GM21576 (cell line): ENCODE measurements at regions not wholly inside any gene's neighbourhood (a gene's known extent, or its start where the extent isn't known, plus 50 kb on each side); places are given as distances from the start of the nearest gene placed in this dataset.

ENCODE experiments used
- ATAC-seq: cut with Tn5 transposase; IDR thresholded peaks from one replicate; pipeline ENCODE4 v1.9.1; 2021; ENCODE audit warnings: mild to moderate bottlenecking, moderate library complexity; ENCODE audit not compliant: unreplicated experiment

DNA sequence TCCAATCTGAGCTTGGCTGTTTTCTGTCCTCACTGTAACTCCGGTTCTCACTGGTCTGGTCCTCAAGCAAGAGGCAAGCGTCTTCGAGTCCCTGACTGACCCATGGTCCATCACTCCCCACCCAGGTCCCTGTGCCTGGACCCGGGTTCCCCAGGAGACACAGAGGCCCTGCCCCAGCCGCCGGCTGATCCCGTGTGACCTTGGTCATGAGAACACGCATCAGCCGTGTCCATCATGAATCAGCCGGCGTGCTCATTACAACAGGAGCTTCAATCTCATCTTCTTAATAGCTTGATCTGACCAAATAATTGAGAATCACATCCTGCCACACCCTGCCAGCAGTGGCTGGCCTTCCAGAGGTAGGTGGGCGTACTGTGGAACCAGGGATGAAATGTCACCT, 545.1 kb downstream of the BRD1 start:
- ATAC-seq = no peak

DNA sequence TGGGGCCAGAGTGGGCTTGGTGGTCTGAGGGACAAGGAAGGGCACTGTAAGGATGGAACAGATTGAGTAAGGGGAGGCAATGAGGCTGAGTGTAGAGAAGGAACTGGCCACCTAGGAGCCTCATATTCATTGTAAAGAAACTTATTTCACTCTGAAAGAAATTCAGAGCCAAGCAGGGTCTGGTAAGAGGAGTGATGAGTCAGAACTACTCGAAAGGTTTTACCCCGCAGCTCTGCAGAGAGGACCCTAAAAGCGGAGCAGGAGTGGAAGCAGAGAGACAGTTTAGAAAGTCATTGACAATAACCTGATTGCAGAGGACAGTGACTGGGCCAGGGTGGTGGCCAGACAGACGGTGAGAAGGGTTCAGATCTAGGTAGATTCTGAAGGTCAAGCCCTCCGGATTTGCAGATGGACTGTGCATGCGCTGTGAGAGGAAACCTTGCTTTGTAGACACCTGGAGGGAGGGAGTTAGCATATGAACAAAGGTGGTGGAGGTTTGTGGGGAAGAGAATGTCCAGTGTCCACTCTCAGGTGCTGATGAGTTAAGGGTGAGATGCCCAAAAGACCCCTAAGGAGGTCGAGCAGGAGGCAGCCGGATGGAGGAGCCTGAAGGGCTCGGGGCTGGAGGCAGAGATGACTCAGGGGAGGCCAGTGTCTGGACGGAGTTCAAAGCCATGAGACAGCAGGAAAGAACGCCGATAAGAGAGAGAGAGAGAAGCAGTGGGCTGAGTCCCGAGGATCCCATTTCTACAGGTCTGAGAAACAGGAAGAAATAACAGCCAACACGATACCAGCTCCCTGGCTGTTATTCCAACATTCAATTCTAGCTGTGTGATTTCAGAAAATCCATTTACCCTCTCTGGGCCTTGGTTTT, 546.0 kb downstream of the BRD1 start:
- no peak for ATAC-seq

DNA sequence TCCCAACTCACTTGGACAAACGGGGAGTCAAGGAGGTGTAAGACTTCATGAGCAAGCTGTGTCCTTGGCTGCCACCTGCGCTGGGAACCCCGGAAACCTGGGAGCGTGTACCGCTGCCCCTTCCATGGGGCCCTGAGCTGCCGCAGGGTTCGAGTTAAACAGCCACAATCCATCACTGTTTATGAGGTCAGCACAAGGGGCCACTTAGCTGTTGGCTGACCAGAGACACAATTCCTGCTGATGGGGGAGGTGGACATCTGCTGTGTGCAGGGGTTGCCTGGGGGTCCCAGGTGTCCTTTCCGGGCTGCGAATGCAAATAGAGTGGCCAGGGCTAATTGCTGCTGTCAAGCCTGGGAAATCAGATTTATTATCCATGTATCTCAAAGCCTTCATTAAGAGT, 549.3 kb downstream of the BRD1 start:
- no peak for ATAC-seq

DNA sequence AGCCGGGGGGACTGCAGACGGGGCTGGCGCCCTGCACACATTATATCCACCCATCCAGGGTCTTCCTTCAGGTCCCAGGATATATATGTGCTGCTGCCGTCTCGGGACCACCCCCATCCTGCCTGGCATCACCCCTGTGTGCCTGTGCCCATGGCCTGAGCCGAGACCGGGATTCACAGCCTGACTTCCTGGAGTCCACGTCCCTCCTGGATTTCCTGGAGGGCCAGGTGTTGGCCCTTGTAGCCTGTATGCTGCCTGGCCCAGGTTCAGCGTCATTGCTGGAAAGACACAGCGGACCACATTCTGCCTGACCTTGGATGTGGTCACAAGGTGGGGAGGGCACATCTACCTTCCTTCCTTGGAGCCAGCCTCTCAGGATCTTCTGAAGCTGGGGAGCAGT, 551.1 kb downstream of the BRD1 start:
- ATAC-seq = no peak

DNA sequence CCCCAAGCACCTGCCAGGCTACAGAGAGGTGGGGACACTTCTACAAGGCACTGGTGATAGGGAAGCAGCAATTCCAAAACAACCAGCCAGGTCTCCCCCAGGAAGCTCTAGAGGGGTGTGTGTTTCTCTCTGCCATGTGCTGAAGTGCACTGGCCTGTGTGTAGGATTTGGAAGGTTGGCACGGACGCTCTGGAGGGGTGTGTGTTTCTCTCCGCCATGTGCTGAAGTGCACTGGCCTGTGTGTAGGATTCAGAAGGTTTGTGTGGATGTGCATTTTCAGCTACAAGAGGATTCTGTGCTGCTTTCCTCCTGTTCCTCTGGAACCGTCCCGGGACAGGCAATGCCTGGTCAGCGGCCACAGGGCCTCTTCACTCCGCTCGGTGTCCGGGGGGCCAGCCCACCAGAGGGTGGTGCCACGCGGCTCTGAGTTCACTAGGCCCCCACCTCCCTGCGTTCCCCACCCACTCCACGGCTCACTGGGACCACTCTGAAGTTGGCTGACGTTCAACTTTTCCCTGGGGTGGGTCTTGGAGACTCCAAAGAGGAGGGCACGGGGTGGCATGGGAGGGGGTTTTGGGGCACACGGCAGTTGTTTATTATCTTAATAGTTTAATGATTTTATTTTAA, 552.8 kb downstream of the BRD1 start:
- no peak for ATAC-seq

DNA sequence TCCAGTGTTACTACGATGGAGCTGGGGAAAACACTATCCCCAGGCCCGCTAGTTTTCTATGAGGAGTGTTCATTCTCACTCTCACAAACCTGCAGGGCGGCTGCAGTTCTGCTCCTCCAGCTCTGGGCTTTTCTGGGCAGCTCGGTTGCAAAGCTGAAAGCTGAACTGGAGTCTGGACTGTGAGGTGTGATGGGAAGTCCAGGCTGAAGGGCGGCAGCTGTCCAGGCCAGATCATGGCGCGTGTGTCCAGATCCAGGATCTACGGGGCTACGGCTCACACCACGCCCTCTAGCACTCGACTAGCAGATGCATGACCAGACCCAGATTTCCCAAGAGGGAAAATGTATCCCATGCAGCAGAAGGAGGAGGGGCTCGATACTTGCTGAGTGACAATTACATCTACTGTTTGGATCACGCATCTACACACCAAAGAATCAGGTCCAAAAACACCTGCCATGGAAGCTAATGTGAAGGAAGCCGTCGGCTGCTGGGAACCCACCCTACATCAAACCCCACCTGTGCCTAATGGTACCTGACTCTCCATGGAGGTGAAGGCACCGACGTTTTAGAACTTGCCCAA, 555.0 kb downstream of the BRD1 start:
- ATAC-seq = no peak

DNA sequence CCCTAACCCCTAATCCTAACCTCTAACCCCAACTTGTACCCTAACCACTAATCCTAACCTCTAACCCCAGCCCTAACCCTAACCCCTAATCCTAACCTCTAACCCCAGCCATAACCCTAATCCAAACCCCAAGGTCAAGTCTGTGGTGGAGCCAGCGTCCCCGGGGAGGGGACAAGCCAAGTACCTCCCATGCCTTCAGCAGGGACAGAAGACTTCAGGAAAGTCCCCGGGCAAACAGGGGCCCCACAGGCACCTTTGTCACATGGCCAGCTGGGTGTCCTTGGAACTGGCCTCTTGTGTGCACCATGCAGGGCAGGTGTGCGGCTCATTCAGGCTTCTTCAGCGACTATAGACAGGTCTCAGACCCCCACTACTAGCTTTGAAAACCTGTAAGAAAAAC, 555.8 kb downstream of the BRD1 start:
- ATAC-seq = no peak

DNA sequence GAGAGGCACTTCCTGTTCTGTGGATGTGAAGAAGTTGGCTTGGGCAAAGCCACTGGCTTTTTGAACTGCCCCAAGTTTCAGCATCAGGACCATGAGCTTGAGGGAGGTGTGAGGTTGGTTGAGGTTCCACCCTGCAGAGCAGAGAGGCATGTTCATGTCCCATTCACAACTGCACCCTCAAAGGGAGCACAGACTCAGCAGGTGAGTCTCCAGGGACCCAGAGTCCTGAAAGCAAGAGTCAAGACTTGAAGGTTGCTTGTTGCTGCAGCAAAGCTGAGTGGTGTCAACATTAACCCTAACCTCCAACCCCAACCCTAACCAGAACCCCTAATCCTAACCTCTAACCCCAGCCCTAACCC, 556.3 kb downstream of the BRD1 start:
- ATAC-seq = no peak

DNA sequence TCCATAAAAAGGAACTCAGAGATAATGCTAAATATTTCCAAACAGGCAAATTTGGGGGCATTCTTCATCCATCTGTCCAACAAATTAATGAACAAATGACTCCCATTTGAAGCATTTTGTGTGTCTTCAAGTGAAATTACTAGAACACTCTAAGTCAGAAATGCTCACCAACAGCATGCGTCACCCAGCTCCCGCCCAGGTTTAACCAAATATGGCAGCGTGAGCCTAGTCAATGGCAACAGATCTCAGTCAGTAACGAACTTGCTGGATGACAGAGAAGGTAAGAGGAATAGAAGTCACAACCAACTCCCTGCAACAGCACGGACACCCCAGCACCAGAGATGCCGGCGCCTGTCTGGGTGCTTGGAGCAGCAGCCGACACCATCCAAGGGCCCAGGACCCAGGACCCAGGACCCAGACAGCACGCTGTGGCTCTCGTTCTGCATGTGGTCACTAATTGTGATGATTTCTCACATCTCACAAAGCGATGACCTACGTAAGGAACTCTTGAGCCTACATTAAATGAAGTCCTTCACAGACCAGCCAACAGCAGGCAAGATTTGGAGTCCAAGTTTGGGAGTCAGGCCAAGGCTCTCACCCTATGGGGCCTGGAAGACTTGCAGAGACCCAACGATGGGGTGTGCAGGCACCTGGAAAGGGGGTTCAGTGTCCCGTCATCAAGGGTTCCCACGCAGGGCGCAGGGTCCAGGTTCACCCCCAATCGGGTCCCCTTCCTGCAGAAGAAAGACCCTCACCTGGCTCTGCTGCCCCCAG, 556.9 kb downstream of the BRD1 start:
- no peak for ATAC-seq

DNA sequence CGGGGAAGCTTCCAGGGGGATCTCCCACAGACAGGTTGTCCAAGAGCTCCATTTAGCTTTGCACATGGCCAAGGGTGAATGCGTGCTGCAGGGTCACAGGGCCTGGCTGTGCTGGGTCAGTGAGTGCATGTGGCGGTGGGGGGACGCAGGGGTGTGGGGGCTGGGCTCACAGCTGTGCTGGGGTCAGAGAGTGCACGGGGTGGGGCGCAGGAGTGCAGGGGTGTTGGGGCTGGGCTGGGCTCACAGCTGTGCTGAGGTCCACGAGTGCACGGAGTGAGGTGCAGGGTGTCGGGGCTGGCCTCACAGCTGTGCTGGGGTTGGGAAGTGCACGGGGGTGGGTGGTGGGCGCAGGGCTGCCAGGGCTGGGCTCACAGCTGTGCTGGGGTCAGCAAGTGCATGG, 557.7 kb downstream of the BRD1 start:
- ATAC-seq = no peak

DNA sequence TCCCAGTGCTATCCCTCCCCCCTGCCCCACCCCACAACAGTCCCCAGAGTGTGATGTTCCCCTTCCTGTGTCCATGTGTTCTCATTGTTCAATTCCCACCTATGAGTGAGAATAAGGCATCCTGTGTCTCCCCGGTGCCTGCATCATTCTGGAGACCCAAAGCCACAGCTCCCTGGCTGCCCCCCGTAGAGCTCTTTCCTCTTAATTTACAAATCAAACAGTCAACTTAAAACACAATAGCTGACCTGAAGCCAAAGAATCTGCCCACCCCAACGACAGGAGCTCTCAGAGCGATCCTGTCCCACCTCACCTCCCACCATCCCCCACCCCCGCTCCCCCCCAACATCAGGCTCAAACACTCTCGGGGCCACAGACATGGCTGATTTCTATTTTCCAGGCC, 558.3 kb downstream of the BRD1 start:
- ATAC-seq = no peak

DNA sequence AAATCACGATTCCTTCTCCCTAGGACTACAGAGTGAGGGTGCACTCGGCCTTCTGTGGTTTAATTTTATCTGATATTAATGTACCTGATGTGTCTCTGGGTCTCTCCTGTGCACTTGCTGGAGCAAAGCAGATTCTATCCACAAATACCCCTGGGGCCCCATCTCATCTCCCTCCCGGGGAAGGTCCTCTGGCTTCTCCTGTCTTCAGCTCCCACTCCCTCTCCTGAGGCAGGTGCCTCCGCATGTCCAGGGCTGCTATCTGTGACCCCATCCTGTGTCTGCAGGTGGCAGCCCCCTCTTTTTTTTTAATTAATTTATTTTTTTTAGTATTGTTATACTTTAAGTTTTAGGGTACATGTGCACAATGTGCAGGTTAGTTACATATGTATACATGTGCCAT, 558.7 kb downstream of the BRD1 start:
- no peak for ATAC-seq

DNA sequence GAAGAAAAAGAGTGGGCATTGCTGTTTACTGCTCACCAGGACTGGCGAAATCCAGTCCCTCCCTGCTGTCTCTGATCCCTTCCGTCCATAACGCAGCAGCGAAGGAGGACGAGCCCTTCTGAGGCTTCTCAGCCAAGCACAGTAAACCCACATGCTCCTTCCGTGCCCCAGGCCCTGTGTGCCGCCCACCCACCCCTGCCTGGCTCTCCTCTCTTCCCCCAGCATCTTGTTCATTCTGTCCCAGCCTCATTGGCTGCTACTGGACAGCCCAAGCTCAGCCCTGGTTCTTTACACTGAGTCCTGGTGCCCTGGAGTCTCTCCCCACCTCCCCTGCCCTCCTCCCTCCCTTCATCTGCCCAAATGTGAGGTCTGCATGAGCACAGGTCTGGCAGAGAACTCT, 559.7 kb downstream of the BRD1 start:
- no peak for ATAC-seq

DNA sequence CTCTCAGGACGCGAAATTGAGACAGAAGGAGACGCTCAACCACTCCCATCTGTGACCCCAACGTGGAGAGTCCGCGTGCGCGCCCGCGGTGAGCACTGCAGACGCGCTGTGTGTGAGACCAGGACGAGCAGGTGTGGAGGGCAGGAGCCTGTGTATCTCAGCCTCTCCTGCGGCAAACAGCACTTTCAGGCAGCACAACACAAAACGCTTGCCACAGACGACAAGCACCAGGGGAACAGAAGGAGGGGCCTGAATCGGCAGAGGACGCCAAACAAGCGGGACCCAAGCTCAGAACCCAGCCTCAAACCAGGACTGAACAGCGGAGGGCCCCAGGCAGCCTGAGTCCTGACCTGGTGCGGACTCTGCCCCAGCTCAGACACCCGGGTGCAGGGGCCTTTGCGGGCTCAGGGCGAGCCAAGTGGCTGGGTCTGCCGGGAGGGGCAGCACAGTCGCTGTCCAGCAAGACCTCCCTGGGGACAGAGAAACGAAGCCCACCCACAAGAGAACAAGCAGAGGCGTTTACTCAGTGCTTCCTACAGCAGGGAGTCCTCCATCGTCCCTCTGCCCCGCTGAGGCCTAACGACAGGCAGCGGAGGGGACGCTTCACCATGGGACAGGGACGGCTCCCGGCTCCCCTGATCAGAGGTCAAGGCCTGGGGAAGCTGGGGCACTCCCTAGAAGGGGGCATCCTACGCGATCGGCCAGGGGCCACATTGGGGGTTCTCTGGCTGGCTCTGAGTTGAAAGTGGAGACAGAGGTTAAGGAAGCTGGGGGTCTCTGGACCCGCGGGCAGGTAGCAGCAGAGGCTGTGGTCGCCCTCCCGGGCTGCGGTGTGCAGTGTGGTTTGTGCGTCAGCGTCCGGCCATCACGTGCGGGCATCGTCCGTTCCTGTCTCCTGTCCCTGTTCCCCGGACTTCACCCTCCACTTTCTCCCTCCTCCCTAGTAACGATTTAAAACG, 560.8 kb downstream of the BRD1 start:
- ATAC-seq = no peak

DNA sequence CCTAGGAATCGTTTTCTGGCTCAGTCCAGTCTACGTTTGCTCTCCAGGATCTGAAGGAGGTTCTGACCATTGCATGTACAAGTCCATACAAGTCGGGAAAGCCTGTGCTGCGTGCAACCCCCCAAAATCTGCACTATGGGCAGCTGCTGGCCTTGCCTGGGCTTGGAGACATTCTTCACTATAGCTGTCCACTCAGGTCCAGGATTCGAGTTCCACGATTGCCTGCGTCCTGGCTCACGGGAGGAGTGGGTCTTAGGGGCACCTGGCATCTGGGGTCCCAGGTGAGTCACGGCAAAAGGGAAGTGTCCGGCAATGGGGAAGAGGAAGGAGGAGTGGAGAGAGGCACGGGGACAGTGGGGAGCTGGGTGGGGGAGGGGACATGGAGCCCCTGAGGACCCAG, 563.0 kb downstream of the BRD1 start:
- no peak for ATAC-seq

DNA sequence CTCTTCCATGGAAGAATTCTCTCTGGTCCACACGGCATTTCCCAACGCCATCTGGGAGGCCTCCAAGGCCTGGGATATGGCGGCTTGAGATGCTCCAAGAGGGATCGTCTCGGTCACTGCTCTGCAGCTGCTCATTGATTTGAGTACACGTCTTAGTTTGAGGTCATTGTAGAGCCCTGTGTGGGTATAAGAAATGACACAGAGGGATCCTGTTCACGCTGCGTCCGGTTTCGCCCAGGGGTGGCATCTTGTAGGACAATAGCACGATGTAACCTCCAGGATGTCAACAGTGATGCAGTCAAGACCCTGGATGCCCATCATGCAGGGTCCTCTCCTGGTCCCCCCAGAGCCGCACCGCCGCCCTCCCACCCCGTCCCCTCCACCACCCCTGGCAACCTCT, 564.6 kb downstream of the BRD1 start:
- ATAC-seq = no peak

DNA sequence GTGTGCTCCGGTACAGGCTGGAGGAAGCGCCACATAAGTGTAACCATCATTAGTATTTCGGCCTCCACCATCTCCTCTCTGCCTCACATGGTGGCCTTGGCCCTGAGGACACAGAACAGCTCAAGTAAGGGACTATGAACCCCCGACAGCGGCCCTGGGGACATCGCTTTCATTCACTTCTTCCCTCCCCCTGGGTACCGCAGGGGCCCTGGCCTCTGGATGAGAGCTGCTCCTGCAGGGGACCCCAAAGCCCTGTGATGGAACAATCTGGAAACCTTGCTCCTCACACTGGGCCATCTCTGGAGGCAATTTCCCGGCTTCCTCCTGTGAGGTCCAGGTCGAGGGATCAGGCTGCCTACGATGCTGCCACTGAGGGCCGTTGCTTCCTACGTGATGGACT, 565.5 kb downstream of the BRD1 start:
- ATAC-seq = no peak

DNA sequence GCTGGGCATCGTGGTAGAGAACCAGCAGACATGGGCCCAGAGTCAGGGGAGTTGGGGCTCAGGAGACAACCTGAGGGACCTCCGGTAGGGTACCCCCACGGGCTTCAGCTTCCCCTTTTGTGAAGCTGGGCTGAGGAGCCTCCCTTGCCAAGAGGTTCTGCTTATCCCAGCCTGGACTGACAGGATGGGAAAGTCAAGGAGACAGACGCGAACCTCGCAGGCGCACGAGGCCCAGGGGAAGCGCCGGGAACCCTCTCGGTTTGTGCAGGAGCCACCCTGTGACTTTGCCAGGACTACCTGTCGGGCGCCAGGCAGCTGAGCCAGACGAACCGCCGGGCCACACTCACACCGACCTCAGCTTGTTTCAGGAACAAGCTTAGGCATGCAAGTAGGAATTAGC, 566.1 kb downstream of the BRD1 start:
- ATAC-seq = no peak

DNA sequence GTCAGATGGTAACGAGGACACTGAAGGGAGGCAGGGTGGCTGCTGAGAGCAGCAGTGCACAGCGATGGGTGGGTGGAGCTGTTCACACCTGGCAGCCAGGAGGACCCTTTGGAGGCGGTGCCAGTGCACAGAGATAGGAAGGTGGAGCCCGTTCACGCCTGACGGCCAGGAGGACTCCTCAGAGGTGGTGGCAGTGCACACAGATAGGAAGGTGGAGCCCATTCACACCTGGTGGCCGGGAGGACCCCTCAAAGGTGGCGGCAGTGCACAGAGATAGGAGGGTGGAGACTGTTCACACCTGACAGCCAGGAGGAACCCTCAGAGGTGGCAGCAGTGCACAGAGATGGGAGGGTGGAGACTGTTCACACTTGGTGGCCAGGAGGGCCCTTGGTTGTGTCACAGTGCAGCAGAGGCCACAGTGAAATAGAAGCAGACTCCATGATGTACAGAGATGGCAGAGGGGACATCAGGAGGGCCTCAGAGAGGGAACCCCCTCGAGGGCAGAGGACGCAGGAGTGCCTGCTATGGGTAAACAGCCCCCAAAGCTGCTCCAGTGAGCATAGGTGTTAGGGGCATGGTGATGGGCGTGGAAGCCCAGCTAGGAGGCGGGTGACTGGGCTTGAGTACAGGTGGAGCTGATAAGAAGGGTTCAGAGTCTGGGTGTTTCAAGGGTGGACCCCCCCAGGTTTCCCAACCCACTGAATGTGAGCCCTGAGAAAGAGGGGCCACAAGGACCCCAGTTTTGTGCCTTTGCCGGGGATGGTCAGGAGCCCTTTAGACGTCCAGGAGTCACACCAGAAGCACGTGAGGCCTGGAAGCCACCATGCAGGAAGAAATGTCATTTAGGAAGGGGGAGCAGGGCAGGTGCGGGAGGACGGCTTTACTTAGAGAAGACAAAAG, 566.7 kb downstream of the BRD1 start:
- no peak for ATAC-seq
